B cell (primary cell): ENCODE measurements at regions not wholly inside any gene's neighbourhood (a gene's known extent, or its start where the extent isn't known, plus 50 kb on each side); places are given as distances from the start of the nearest gene placed in this dataset.

Experiments used
- ATAC-seq: fragments of 200-7000 bp; cut with Tn5 transposase; one replicate; pipeline ENCODE4 v1.10.0; 2021; ENCODE audit warnings: low read depth, mild to moderate bottlenecking, moderate number of reproducible peaks, moderate library complexity
- CTCF ChIA-PET: fragments of 350-600 bp; sonication (Branson Sonifier 250); formaldehyde crosslinking; loops from one replicate; lab custom pipeline; 2021; ENCODE audit warnings: antibody characterized with exemption, inconsistent platforms; lab: Charles Lee
- POLR2A ChIA-PET: fragments of 350-600 bp; sonication (Branson Sonifier 250); formaldehyde crosslinking; loops from one replicate; lab custom pipeline; 2021; ENCODE audit warnings: antibody characterized with exemption; lab: Charles Lee
- DNase-seq: peaks from one replicate; pipeline ENCODE4 v3.0.0; 2013
- H2AFZ ChIP-seq: 2 replicates; pipeline ENCODE4 v1.6.1; 2012; ENCODE audit warnings: mild to moderate bottlenecking, low read depth, low read length; ENCODE audit not compliant: insufficient read depth, poor library complexity, severe bottlenecking
- H3K27ac ChIP-seq, 2 donors: 1 replicate in 1 of 2; 2 replicates in 1 of 2; pipeline ENCODE4 v1.5.1; 2012 to 2013; ENCODE audit warnings: low read length in 2 of 2, mild to moderate bottlenecking in 2 of 2, moderate library complexity in 1 of 2
- H3K27me3 ChIP-seq, 4 experiments: fragments of 200-600 bp in 1 of 4; sonication (generic) in 1 of 4; replicated peaks in 1 of 4; 1 replicate in 2 of 4; 2 replicates in 2 of 4; pipeline versions ENCODE4 v1.6.1 to v1.7.0; 2013 to 2016; ENCODE audit warnings: low read length in 3 of 4, mild to moderate bottlenecking in 2 of 4, mixed read lengths in 1 of 4, moderate library complexity in 1 of 4; ENCODE audit not compliant: insufficient read depth in 4 of 4, control insufficient read depth in 3 of 4; ENCODE audit errors: control extremely low read depth in 1 of 4
- H3K36me3 ChIP-seq, 2 experiments: replicated peaks in 1 of 2; 1 replicate in 1 of 2; 2 replicates in 1 of 2; pipeline versions ENCODE4 v1.6.1 to v1.7.1; 2013; ENCODE audit warnings: low read length in 1 of 2; ENCODE audit not compliant: insufficient read depth in 2 of 2, control insufficient read depth in 1 of 2; ENCODE audit errors: control extremely low read depth in 1 of 2, extremely low read depth in 1 of 2
- H3K4me1 ChIP-seq, 2 donors: fragments of 200-600 bp in 1 of 2; sonication (generic) in 1 of 2; 1 replicate in 1 of 2; 2 replicates in 1 of 2; pipeline versions ENCODE4 v1.5.1 to v1.6.1; 2013 to 2017; ENCODE audit warnings: low read length in 2 of 2; ENCODE audit not compliant: control insufficient read depth in 2 of 2, insufficient read depth in 2 of 2
- H3K4me2 ChIP-seq: replicated peaks from 2 replicates; pipeline ENCODE3; 2012; ENCODE audit warnings: mild to moderate bottlenecking, low read depth, low read length; ENCODE audit not compliant: poor library complexity, severe bottlenecking
- H3K4me3 ChIP-seq, 5 experiments: fragments of 200-600 bp in 1 of 5; sonication (generic) in 1 of 5; 1 replicate in 3 of 5; 2 replicates in 2 of 5; pipeline versions ENCODE4 v1.5.1 to v1.7.0; 2011 to 2016; ENCODE audit warnings: low read length in 4 of 5, mild to moderate bottlenecking in 4 of 5, low read depth in 2 of 5, control low read depth in 1 of 5, moderate library complexity in 1 of 5; ENCODE audit not compliant: insufficient read depth in 1 of 5; ENCODE audit errors: control extremely low read depth in 1 of 5, extremely low read depth in 1 of 5
- H3K79me2 ChIP-seq: fragments of 200-600 bp; sonication (generic); one replicate; pipeline ENCODE4 v1.6.0; 2016; ENCODE audit warnings: low read length; ENCODE audit not compliant: control insufficient read depth, insufficient read depth
- H3K9ac ChIP-seq: fragments of 200-600 bp; sonication (generic); 2 replicates; pipeline ENCODE4 v1.6.1; 2017; ENCODE audit warnings: mild to moderate bottlenecking, low read length, moderate library complexity
- H3K9me3 ChIP-seq, 3 donors: one replicate each; pipeline versions ENCODE4 v1.6.1 to v1.7.1; 2013; ENCODE audit warnings: low read length in 2 of 3; ENCODE audit not compliant: control insufficient read depth in 2 of 3, insufficient read depth in 1 of 3; ENCODE audit errors: control extremely low read depth in 1 of 3
- H4K20me1 ChIP-seq: 2 replicates; pipeline ENCODE4 v1.6.0; 2012; ENCODE audit warnings: mild to moderate bottlenecking, low read length; ENCODE audit not compliant: insufficient read depth, control insufficient read depth, poor library complexity, severe bottlenecking
- H3K27ac Mint-ChIP-seq: one replicate; pipeline ENCODE4 v1.8.0; 2021; ENCODE audit warnings: mixed read lengths
- H3K27me3 Mint-ChIP-seq: one replicate; pipeline ENCODE4 v1.8.0; 2021; ENCODE audit warnings: mixed read lengths
- H3K4me1 Mint-ChIP-seq: one replicate; pipeline ENCODE4 v1.8.0; 2021; ENCODE audit warnings: mixed read lengths
- H3K4me3 Mint-ChIP-seq: one replicate; pipeline ENCODE4 v1.8.0; 2021; ENCODE audit warnings: mixed read lengths
- H3K9me3 Mint-ChIP-seq: one replicate; pipeline ENCODE4 v1.8.0; 2022; ENCODE audit warnings: mixed read lengths; ENCODE audit not compliant: insufficient read depth
- CTCF ChIP-seq: fragments of 200-600 bp; IDR thresholded peaks from one replicate; pipeline ENCODE4 v1.8.0; 2022; ENCODE audit warnings: antibody characterized with exemption, mild to moderate bottlenecking
- EZH2 ChIP-seq: IDR thresholded peaks from 2 replicates; pipeline ENCODE4 v1.6.1; 2012; ENCODE audit warnings: borderline replicate concordance, low read depth, mild to moderate bottlenecking, moderate library complexity, low read length; ENCODE audit not compliant: insufficient read depth, poor library complexity, severe bottlenecking
- WGBS: methylation state at CpG from one replicate; pipeline ENCODE4 v1.1.5; 2013; ENCODE audit warnings: missing lambda C conversion rate; ENCODE audit not compliant: insufficient coverage; 5-methylcytosine and 5-hydroxymethylcytosine counted together
- intact Hi-C: fragments of 100-400 bp; cut with micrococcal nuclease; formaldehyde crosslinking; loops from one replicate; pipeline ENCODE4 v1.10.0; 2022

GRCh38 chr9:26133537-26133936 is 455.3 kb upstream of the TUSC1 start:
- Mint-ChIP-seq H3K27ac (no peak overlapping the region), H3K9me3 (no peaks in the 10 kb centered on the region), H3K4me1 (no peaks in the 10 kb centered on the region), H3K4me3 (no peak overlapping the region), H3K27me3 (no peaks in the 10 kb centered on the region)
- Histone ChIP-seq H3K27me3 (no peaks in the 10 kb centered on the region), H3K9ac (no peak overlapping the region), H3K36me3 (no peaks in the 10 kb centered on the region), H3K9me3 (no peaks in the 10 kb centered on the region), H3K4me2 (no peak overlapping the region), H3K4me3 (no peak overlapping the region), H3K4me1 (no peaks in the 10 kb centered on the region), H2AFZ (no peak overlapping the region), H3K27ac (no peak overlapping the region), H4K20me1 (no peaks in the 10 kb centered on the region), H3K79me2 (no peaks in the 10 kb centered on the region)
- no peak for TF ChIP-seq CTCF
- no peak for TF ChIP-seq EZH2
- ATAC-seq (no peak), DNase-seq (no peak)
- CTCF ChIA-PET, result no interaction called here
- WGBS, result no CpG with 5 or more reads among the region's 1 CpG
- intact Hi-C loops, result no loop called here
- POLR2A ChIA-PET, result no interaction called here

DNA sequence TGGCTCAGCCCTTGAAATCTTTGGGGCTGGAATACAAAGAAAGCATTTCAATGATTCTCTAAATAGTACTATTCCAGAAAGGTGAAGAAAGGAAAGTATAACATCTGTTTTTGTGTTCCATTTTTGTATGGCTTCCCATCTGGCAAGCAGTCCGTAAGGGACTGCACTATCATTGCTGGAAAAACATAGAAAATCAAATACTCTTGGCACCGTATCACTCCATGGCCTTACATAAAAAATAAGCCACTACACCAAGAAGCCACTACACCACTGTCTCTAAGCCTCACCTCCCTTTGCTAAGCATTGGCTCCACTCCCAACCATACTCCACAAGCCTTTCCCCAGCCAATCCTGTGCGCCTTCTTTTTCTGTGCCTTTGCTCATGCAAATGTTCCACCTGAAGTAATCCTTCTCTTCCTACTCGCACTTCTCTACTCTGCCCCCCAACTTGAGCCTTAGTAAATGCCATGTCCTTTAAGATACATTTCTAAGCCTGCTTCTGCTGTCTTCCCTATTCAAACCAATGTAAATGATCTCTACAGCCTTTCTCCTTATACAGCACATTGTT is 454.6 kb upstream of the TUSC1 start:
- H3K27ac ChIP-seq, result no peak overlapping the region
- H2AFZ ChIP-seq, result no peak overlapping the region
- H3K36me3 ChIP-seq, result no peaks in the 10 kb centered on the region
- no peaks in the 10 kb centered on the region for H4K20me1 ChIP-seq
- Mint-ChIP-seq H3K4me1 (no peaks in the 10 kb centered on the region), H3K9me3 (no peaks in the 10 kb centered on the region), H3K27ac (no peak overlapping the region), H3K4me3 (no peak overlapping the region), H3K27me3 (no peaks in the 10 kb centered on the region)
- no peak overlapping the region for H3K9ac ChIP-seq
- intact Hi-C loops, result no loop called here
- ChIA-PET CTCF (no interaction called here), POLR2A (no interaction called here)
- TF ChIP-seq EZH2 (no peak), CTCF (no peak)
- no peak for ATAC-seq
- WGBS, result 92% methylated on average over 4 of the region's 4 CpGs
- no peaks in the 10 kb centered on the region for H3K4me1 ChIP-seq
- no peak for DNase-seq
- H3K4me2 ChIP-seq, result no peak overlapping the region
- no peak overlapping the region for H3K4me3 ChIP-seq
- no peaks in the 10 kb centered on the region for H3K79me2 ChIP-seq
- H3K9me3 ChIP-seq, result no peaks in the 10 kb centered on the region
- H3K27me3 ChIP-seq, result no peaks in the 10 kb centered on the region
